ENCODE measurements at regions not wholly inside any gene's neighbourhood (a gene's known extent, or its start where the extent isn't known, plus 50 kb on each side); places are given as distances from the start of the nearest gene placed in this dataset.

DNA sequence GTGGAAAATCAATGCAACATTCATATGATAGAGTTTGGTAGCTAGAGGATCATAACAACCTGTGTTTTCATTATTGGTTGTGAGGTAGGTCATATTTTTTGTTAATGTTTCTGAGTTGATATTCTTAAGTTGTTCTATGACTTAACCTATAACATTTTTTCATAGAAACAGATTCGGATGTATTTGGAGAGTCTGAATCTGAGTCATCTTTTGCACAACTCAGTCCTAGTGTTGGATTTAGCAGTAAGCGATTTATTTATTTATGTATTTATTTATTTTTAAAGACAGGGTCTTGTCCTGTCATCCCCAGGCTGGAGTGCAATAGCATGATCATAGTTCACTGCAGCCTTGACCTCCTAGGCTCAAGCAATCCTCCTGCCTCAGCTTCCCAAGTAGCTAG lies 292.8 kb upstream of the ZNF717 start:
- H3K4me1 ChIP-seq (ENCODE audit: control insufficient read depth, insufficient read depth, low read length) = no peaks in the 10 kb centered on the region
- ChIA-PET POLR2A (no interaction called here), CTCF (no interaction called here)
- H3K4me3 ChIP-seq (ENCODE audit: low read depth, low read length) = no peak overlapping the region
- no peaks in the 10 kb centered on the region for H3K9me3 ChIP-seq (ENCODE audit: control insufficient read depth, insufficient read depth, low read depth, low read length)
- TF ChIP-seq ZNF174 (tag by site-specific recombination; IDR thresholded peaks at IDR 0.05) (no peak), ZNF274 (IDR thresholded peaks at IDR 0.05; ENCODE audit: low read length) (no peak), ZNF274 (tag by site-specific recombination; IDR thresholded peaks at IDR 0.05; ENCODE audit: borderline replicate concordance) (no peak), YY1 (tag by site-specific recombination; IDR thresholded peaks at IDR 0.05) (no peak), ZNF175 (tag by site-specific recombination; IDR thresholded peaks at IDR 0.05) (no peak), GLIS1 (tag by site-specific recombination; IDR thresholded peaks at IDR 0.05) (no peak)
- TF ChIP-seq, protein P1, sequence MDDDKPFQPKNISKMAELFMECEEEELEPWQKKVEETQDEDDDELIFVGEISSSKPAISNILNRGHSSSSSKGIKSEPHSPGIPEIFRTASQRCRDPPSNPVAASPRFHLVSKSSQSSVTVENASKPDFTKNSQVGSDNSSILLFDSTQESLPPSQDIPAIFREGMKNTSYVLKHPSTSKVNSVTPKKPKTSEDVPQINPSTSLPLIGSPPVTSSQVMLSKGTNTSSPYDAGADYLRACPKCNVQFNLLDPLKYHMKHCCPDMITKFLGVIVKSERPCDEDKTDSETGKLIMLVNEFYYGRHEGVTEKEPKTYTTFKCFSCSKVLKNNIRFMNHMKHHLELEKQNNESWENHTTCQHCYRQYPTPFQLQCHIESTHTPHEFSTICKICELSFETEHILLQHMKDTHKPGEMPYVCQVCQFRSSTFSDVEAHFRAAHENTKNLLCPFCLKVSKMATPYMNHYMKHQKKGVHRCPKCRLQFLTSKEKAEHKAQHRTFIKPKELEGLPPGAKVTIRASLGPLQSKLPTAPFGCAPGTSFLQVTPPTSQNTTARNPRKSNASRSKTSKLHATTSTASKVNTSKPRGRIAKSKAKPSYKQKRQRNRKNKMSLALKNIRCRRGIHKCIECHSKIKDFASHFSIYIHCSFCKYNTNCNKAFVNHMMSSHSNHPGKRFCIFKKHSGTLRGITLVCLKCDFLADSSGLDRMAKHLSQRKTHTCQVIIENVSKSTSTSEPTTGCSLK (tag by site-specific recombination; IDR thresholded peaks at IDR 0.05) = no peak
- TF ChIP-seq, protein P2, sequence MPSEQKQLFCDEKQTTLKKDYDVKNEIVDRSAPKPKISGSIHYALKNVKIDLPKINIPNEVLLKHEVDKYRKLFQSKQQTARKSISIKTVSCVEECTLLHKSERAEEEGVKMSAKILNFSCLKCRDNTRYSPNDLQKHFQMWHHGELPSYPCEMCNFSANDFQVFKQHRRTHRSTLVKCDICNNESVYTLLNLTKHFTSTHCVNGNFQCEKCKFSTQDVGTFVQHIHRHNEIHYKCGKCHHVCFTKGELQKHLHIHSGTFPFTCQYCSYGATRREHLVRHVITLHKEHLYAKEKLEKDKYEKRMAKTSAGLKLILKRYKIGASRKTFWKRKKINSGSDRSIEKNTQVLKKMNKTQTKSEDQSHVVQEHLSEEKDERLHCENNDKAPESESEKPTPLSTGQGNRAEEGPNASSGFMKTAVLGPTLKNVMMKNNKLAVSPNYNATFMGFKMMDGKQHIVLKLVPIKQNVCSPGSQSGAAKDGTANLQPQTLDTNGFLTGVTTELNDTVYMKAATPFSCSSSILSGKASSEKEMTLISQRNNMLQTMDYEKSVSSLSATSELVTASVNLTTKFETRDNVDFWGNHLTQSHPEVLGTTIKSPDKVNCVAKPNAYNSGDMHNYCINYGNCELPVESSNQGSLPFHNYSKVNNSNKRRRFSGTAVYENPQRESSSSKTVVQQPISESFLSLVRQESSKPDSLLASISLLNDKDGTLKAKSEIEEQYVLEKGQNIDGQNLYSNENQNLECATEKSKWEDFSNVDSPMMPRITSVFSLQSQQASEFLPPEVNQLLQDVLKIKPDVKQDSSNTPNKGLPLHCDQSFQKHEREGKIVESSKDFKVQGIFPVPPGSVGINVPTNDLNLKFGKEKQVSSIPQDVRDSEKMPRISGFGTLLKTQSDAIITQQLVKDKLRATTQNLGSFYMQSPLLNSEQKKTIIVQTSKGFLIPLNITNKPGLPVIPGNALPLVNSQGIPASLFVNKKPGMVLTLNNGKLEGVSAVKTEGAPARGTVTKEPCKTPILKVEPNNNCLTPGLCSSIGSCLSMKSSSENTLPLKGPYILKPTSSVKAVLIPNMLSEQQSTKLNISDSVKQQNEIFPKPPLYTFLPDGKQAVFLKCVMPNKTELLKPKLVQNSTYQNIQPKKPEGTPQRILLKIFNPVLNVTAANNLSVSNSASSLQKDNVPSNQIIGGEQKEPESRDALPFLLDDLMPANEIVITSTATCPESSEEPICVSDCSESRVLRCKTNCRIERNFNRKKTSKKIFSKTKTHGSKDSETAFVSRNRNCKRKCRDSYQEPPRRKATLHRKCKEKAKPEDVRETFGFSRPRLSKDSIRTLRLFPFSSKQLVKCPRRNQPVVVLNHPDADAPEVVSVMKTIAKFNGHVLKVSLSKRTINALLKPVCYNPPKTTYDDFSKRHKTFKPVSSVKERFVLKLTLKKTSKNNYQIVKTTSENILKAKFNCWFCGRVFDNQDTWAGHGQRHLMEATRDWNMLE (tag by site-specific recombination; conservative IDR thresholded peaks at IDR 0.05; ENCODE audit: low read depth) = no peak
- TF ChIP-seq, protein P3, sequence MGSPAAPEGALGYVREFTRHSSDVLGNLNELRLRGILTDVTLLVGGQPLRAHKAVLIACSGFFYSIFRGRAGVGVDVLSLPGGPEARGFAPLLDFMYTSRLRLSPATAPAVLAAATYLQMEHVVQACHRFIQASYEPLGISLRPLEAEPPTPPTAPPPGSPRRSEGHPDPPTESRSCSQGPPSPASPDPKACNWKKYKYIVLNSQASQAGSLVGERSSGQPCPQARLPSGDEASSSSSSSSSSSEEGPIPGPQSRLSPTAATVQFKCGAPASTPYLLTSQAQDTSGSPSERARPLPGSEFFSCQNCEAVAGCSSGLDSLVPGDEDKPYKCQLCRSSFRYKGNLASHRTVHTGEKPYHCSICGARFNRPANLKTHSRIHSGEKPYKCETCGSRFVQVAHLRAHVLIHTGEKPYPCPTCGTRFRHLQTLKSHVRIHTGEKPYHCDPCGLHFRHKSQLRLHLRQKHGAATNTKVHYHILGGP (tag by site-specific recombination; IDR thresholded peaks at IDR 0.05) = no peak
- TF ChIP-seq, protein P4, sequence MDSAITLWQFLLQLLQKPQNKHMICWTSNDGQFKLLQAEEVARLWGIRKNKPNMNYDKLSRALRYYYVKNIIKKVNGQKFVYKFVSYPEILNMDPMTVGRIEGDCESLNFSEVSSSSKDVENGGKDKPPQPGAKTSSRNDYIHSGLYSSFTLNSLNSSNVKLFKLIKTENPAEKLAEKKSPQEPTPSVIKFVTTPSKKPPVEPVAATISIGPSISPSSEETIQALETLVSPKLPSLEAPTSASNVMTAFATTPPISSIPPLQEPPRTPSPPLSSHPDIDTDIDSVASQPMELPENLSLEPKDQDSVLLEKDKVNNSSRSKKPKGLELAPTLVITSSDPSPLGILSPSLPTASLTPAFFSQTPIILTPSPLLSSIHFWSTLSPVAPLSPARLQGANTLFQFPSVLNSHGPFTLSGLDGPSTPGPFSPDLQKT (IDR thresholded peaks at IDR 0.05; ENCODE audit: borderline replicate concordance, low read depth, low read length) = no peak
- TF ChIP-seq, protein P5, sequence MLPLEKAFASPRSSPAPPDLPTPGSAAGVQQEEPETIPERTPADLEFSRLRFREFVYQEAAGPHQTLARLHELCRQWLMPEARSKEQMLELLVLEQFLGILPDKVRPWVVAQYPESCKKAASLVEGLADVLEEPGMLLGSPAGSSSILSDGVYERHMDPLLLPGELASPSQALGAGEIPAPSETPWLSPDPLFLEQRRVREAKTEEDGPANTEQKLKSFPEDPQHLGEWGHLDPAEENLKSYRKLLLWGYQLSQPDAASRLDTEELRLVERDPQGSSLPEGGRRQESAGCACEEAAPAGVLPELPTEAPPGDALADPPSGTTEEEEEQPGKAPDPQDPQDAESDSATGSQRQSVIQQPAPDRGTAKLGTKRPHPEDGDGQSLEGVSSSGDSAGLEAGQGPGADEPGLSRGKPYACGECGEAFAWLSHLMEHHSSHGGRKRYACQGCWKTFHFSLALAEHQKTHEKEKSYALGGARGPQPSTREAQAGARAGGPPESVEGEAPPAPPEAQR (tag by site-specific recombination; IDR thresholded peaks at IDR 0.05) = no peak
- TF ChIP-seq, protein P6, sequence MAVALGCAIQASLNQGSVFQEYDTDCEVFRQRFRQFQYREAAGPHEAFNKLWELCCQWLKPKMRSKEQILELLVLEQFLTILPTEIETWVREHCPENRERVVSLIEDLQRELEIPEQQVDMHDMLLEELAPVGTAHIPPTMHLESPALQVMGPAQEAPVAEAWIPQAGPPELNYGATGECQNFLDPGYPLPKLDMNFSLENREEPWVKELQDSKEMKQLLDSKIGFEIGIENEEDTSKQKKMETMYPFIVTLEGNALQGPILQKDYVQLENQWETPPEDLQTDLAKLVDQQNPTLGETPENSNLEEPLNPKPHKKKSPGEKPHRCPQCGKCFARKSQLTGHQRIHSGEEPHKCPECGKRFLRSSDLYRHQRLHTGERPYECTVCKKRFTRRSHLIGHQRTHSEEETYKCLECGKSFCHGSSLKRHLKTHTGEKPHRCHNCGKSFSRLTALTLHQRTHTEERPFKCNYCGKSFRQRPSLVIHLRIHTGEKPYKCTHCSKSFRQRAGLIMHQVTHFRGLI (tag by site-specific recombination; IDR thresholded peaks at IDR 0.05) = no peak
- no peaks in the 10 kb centered on the region for H3K36me3 ChIP-seq (ENCODE audit: control insufficient read depth in 2 of 2, insufficient read depth in 1 of 2, low read length in 2 of 2)
- no peak overlapping the region for H3K27ac ChIP-seq (ENCODE audit: extremely low read depth, low read depth, low read length)
